Mesendoderm (in vitro differentiated cells): ENCODE measurements at regions not wholly inside any gene's neighbourhood (a gene's known extent, or its start where the extent isn't known, plus 50 kb on each side); places are given as distances from the start of the nearest gene placed in this dataset.
A peak's percentile ranks its signal among the peaks of the same experiment; 100 is the strongest.

Experiments used
- DNase-seq: peaks from one replicate; pipeline ENCODE4 v3.0.0; 2013
- H2AK5ac ChIP-seq: 2 replicates; pipeline ENCODE4 v1.6.1; 2013; ENCODE audit warnings: low read length, inconsistent platforms
- H2BK120ac ChIP-seq: 2 replicates; pipeline ENCODE4 v1.6.1; 2013; ENCODE audit warnings: low read depth, mild to moderate bottlenecking, low read length, moderate library complexity, mixed read lengths
- H2BK15ac ChIP-seq: replicated peaks from 2 replicates; pipeline ENCODE4 v1.6.1; 2013; ENCODE audit warnings: low read depth, mild to moderate bottlenecking, moderate library complexity
- H2BK5ac ChIP-seq: 2 replicates; pipeline ENCODE4 v1.6.1; 2013; ENCODE audit warnings: low read length, inconsistent platforms
- H3K18ac ChIP-seq: 2 replicates; pipeline ENCODE4 v1.6.1; 2013; ENCODE audit warnings: mild to moderate bottlenecking, low read length, mixed read lengths
- H3K23ac ChIP-seq: one replicate; pipeline ENCODE4 v1.6.1; 2013; ENCODE audit warnings: low read length
- H3K27ac ChIP-seq: 2 replicates; pipeline ENCODE4 v1.5.1; 2013; ENCODE audit warnings: low read depth, mild to moderate bottlenecking, inconsistent platforms, low read length, moderate library complexity
- H3K27me3 ChIP-seq: 2 replicates; pipeline ENCODE4 v1.6.1; 2013; ENCODE audit warnings: low read length, control low read depth, mild to moderate bottlenecking, inconsistent platforms; ENCODE audit not compliant: insufficient read depth, poor library complexity
- H3K36me3 ChIP-seq: 2 replicates; pipeline ENCODE4 v1.6.1; 2013; ENCODE audit warnings: low read length, inconsistent platforms; ENCODE audit not compliant: control insufficient read depth, insufficient read depth
- H3K4ac ChIP-seq: one replicate; pipeline ENCODE4 v1.6.1; 2013; ENCODE audit warnings: low read depth, mild to moderate bottlenecking, low read length, moderate library complexity
- H3K4me1 ChIP-seq: 2 replicates; pipeline ENCODE4 v1.6.1; 2013; ENCODE audit warnings: low read depth, low read length, inconsistent platforms; ENCODE audit not compliant: control insufficient read depth
- H3K4me2 ChIP-seq: 2 replicates; pipeline ENCODE4 v1.6.1; 2013; ENCODE audit warnings: low read length
- H3K4me3 ChIP-seq: 2 replicates; pipeline ENCODE4 v1.5.1; 2013; ENCODE audit warnings: mild to moderate bottlenecking, low read length
- H3K56ac ChIP-seq: one replicate; pipeline ENCODE4 v1.6.1; 2013; ENCODE audit warnings: low read length
- H3K79me1 ChIP-seq: 2 replicates; pipeline ENCODE4 v1.6.1; 2013; ENCODE audit warnings: low read length, inconsistent platforms
- H3K79me2 ChIP-seq: 2 replicates; pipeline ENCODE4 v1.6.1; 2013; ENCODE audit warnings: mild to moderate bottlenecking, low read length; ENCODE audit not compliant: control insufficient read depth, insufficient read depth
- H3K9ac ChIP-seq: 2 replicates; pipeline ENCODE4 v1.6.1; 2013; ENCODE audit warnings: low read length, inconsistent platforms
- H4K5ac ChIP-seq: one replicate; pipeline ENCODE4 v1.6.1; 2013; ENCODE audit warnings: low read length
- H4K8ac ChIP-seq: one replicate; pipeline ENCODE4 v1.6.1; 2013; ENCODE audit warnings: low read depth, mild to moderate bottlenecking, control low read depth, low read length, moderate library complexity
- WGBS: extraction: QIAGEN DNeasy Blood & Tissue Kit; methylation state at CpG from one replicate; pipeline ENCODE4 v1.1.7; 2013; ENCODE audit warnings: low lambda C conversion rate, missing lambda C conversion rate; ENCODE audit not compliant: insufficient coverage; ENCODE audit errors: extremely low coverage; 5-methylcytosine and 5-hydroxymethylcytosine counted together

GRCh38 chr2:104539649-104540048, 314.3 kb upstream of the POU3F3 start:
- Histone ChIP-seq H3K4me3 (no peak overlapping the region), H3K4ac (no peak overlapping the region), H3K79me2 (no peaks in the 10 kb centered on the region), H4K8ac (no peak overlapping the region), H3K36me3 (no peaks in the 10 kb centered on the region), H3K9ac (no peak overlapping the region), H3K56ac (no peak overlapping the region), H3K23ac (no peak overlapping the region), H4K5ac (no peak overlapping the region), H3K27me3 (no peaks in the 10 kb centered on the region), H2AK5ac (no peak overlapping the region), H2BK15ac (no peak overlapping the region), H3K79me1 (no peaks in the 10 kb centered on the region), H3K4me2 (no peak overlapping the region), H3K27ac (no peak overlapping the region), H3K4me1 (no peaks in the 10 kb centered on the region), H2BK120ac (no peak overlapping the region), H3K18ac (no peak overlapping the region), H2BK5ac (no peak overlapping the region)
- WGBS: no CpG with 5 or more reads among the region's 4 CpGs
- DNase-seq: no peak

GRCh38 chr2:104545055-104545454, 308.9 kb upstream of the POU3F3 start:
- H4K5ac ChIP-seq: no peak overlapping the region
- no peak overlapping the region for H3K4ac ChIP-seq
- H3K27me3 ChIP-seq: no peaks in the 10 kb centered on the region
- WGBS: no CpG with 5 or more reads among the region's 6 CpGs
- no peaks in the 10 kb centered on the region for H3K79me2 ChIP-seq
- no peak overlapping the region for H3K27ac ChIP-seq
- H3K79me1 ChIP-seq: no peaks in the 10 kb centered on the region
- H3K23ac ChIP-seq: no peak overlapping the region
- no peak overlapping the region for H3K9ac ChIP-seq
- H3K4me1 ChIP-seq: no peaks in the 10 kb centered on the region
- no peak overlapping the region for H3K4me2 ChIP-seq
- no peak overlapping the region for H2AK5ac ChIP-seq
- H3K56ac ChIP-seq: no peak overlapping the region
- no peak overlapping the region for H2BK15ac ChIP-seq
- H3K36me3 ChIP-seq: no peaks in the 10 kb centered on the region
- H3K4me3 ChIP-seq: no peak overlapping the region
- no peak for DNase-seq
- H2BK5ac ChIP-seq: no peak overlapping the region
- H4K8ac ChIP-seq: no peak overlapping the region
- no peak overlapping the region for H3K18ac ChIP-seq
- no peak overlapping the region for H2BK120ac ChIP-seq

GRCh38 chr2:104546537-104546936, 307.4 kb upstream of the POU3F3 start:
- Histone ChIP-seq H3K4me2 (no peak overlapping the region), H3K56ac (no peak overlapping the region), H4K5ac (no peak overlapping the region), H3K79me1 (no peaks in the 10 kb centered on the region), H3K27ac (no peak overlapping the region), H4K8ac (no peak overlapping the region), H2AK5ac (no peak overlapping the region), H2BK5ac (no peak overlapping the region), H3K36me3 (no peaks in the 10 kb centered on the region), H3K9ac (no peak overlapping the region), H3K4me3 (no peak overlapping the region), H2BK15ac (no peak overlapping the region), H3K4me1 (no peaks in the 10 kb centered on the region), H3K79me2 (no peaks in the 10 kb centered on the region), H3K4ac (no peak overlapping the region), H3K18ac (no peak overlapping the region), H3K27me3 (no peaks in the 10 kb centered on the region), H3K23ac (no peak overlapping the region), H2BK120ac (no peak overlapping the region)
- WGBS: no CpG with 5 or more reads among the region's 1 CpG
- DNase-seq: no peak

GRCh38 chr2:104547221-104547620, 306.7 kb upstream of the POU3F3 start:
- no peak for DNase-seq
- H2BK120ac ChIP-seq: no peak overlapping the region
- H4K5ac ChIP-seq: no peak overlapping the region
- H2BK5ac ChIP-seq: no peak overlapping the region
- H3K36me3 ChIP-seq: no peaks in the 10 kb centered on the region
- H3K79me2 ChIP-seq: no peaks in the 10 kb centered on the region
- no CpG with 5 or more reads among the region's 7 CpGs for WGBS
- no peak overlapping the region for H3K9ac ChIP-seq
- no peaks in the 10 kb centered on the region for H3K27me3 ChIP-seq
- no peak overlapping the region for H3K18ac ChIP-seq
- no peak overlapping the region for H3K27ac ChIP-seq
- no peak overlapping the region for H3K23ac ChIP-seq
- no peak overlapping the region for H3K4ac ChIP-seq
- no peak overlapping the region for H3K4me3 ChIP-seq
- H3K56ac ChIP-seq: no peak overlapping the region
- H3K4me1 ChIP-seq: no peaks in the 10 kb centered on the region
- H3K79me1 ChIP-seq: no peaks in the 10 kb centered on the region
- no peak overlapping the region for H4K8ac ChIP-seq
- no peak overlapping the region for H2AK5ac ChIP-seq
- no peak overlapping the region for H3K4me2 ChIP-seq
- no peak overlapping the region for H2BK15ac ChIP-seq

GRCh38 chr2:104561251-104561650, 292.7 kb upstream of the POU3F3 start:
- no peak overlapping the region for H3K18ac ChIP-seq
- H3K79me1 ChIP-seq: no peaks in the 10 kb centered on the region
- no peak overlapping the region for H3K4ac ChIP-seq
- no peak overlapping the region for H4K5ac ChIP-seq
- H2BK5ac ChIP-seq: no peak overlapping the region
- H3K79me2 ChIP-seq: no peaks in the 10 kb centered on the region
- no peaks in the 10 kb centered on the region for H3K27me3 ChIP-seq
- no peak overlapping the region for H2AK5ac ChIP-seq
- no peak overlapping the region for H3K27ac ChIP-seq
- H3K4me3 ChIP-seq: no peak overlapping the region
- DNase-seq: no peak
- no peak overlapping the region for H3K4me2 ChIP-seq
- no peaks in the 10 kb centered on the region for H3K36me3 ChIP-seq
- H3K4me1 ChIP-seq: no peaks in the 10 kb centered on the region
- no CpG with 5 or more reads among the region's 8 CpGs for WGBS
- no peak overlapping the region for H3K56ac ChIP-seq
- no peak overlapping the region for H2BK120ac ChIP-seq
- H4K8ac ChIP-seq: no peak overlapping the region
- no peak overlapping the region for H3K23ac ChIP-seq
- no peak overlapping the region for H3K9ac ChIP-seq
- no peak overlapping the region for H2BK15ac ChIP-seq

- H3K23ac ChIP-seq: no peak overlapping the region
- no peak overlapping the region for H3K18ac ChIP-seq
- no peak overlapping the region for H3K4ac ChIP-seq
- no peak overlapping the region for H2BK5ac ChIP-seq
- no peaks in the 10 kb centered on the region for H3K4me1 ChIP-seq
- H3K4me2 ChIP-seq: no peak overlapping the region
- H3K9ac ChIP-seq: no peak overlapping the region
- H2BK15ac ChIP-seq: no peak overlapping the region
- peak; percentile 16 for DNase-seq
- no peak overlapping the region for H4K5ac ChIP-seq
- H4K8ac ChIP-seq: no peak overlapping the region
- no peaks in the 10 kb centered on the region for H3K27me3 ChIP-seq
- H3K4me3 ChIP-seq: no peak overlapping the region
- no peak overlapping the region for H2AK5ac ChIP-seq
- H3K27ac ChIP-seq: no peak overlapping the region
- H2BK120ac ChIP-seq: no peak overlapping the region
- no peaks in the 10 kb centered on the region for H3K36me3 ChIP-seq
- H3K79me2 ChIP-seq: no peaks in the 10 kb centered on the region
- H3K56ac ChIP-seq: no peak overlapping the region
- H3K79me1 ChIP-seq: no peaks in the 10 kb centered on the region
- no CpG with 5 or more reads among the region's 3 CpGs for WGBS
Observed at GRCh38 chr2:104562537-104562936, 291.4 kb upstream of the POU3F3 start.
